Osteoblast (primary cell): ENCODE measurements at regions not wholly inside any gene's neighbourhood (a gene's known extent, or its start where the extent isn't known, plus 50 kb on each side); places are given as distances from the start of the nearest gene placed in this dataset. TPM values are rescaled to one million over a fixed set of nuclear protein-coding genes. Genes with fewer than 3 reads are reported as not detected.

ENCODE experiments used
- DNase-seq: peaks from one replicate; pipeline ENCODE4 v3.0.0; 2011; ENCODE audit warnings: low spot score, mixed read lengths; ENCODE audit not compliant: insufficient read length; ENCODE audit errors: missing footprints
- H2AFZ ChIP-seq: 2 replicates; pipeline ENCODE4 v1.6.0; 2011; ENCODE audit warnings: mild to moderate bottlenecking, low read length
- H3K27ac ChIP-seq: 2 replicates; pipeline ENCODE4 v1.5.1; 2011; ENCODE audit warnings: mild to moderate bottlenecking, low read depth, low read length, moderate library complexity
- H3K27me3 ChIP-seq: 2 replicates; pipeline ENCODE4 v1.6.0; 2012; ENCODE audit warnings: mild to moderate bottlenecking, control low read depth, inconsistent platforms, low read length, moderate library complexity; ENCODE audit not compliant: insufficient read depth
- H3K36me3 ChIP-seq: 2 replicates; pipeline ENCODE4 v1.5.1; 2011; ENCODE audit warnings: mild to moderate bottlenecking, low read length, control low read depth, moderate library complexity; ENCODE audit not compliant: insufficient read depth
- H3K4me1 ChIP-seq: 2 replicates; pipeline ENCODE4 v1.5.1; 2011; ENCODE audit warnings: mild to moderate bottlenecking, low read length, control low read depth, moderate library complexity; ENCODE audit not compliant: insufficient read depth
- H3K4me2 ChIP-seq: 2 replicates; pipeline ENCODE4 v1.6.0; 2011; ENCODE audit warnings: mild to moderate bottlenecking, low read length; ENCODE audit not compliant: insufficient read depth
- H3K4me3 ChIP-seq: fragments of 200-600 bp; sonication (generic); 3 replicates; pipeline ENCODE4 v1.5.1; 2012; ENCODE audit warnings: mild to moderate bottlenecking, low read length, inconsistent platforms; ENCODE audit not compliant: insufficient read depth
- H3K79me2 ChIP-seq: 2 replicates; pipeline ENCODE4 v1.6.0; 2012; ENCODE audit warnings: mild to moderate bottlenecking, low read length, control low read depth, inconsistent platforms; ENCODE audit not compliant: insufficient read depth
- H3K9me3 ChIP-seq: 2 replicates; pipeline ENCODE4 v1.5.1; 2011; ENCODE audit warnings: low read depth, low read length, control low read depth
- H4K20me1 ChIP-seq: 2 replicates; pipeline ENCODE4 v1.6.0; 2012; ENCODE audit warnings: mild to moderate bottlenecking, low read length, control low read depth; ENCODE audit not compliant: insufficient read depth
- small RNA-seq: library from RNA; depleted of rRNA; stranded (forward); fragments of <200 nt; gene quantifications from one replicate; pipeline ENCODE3, GENCODE V24; 2012
- TF ChIP-seq, protein P1 (sequence below): IDR thresholded peaks from 2 replicates; pipeline ENCODE4 v1.5.1; 2011; ENCODE audit warnings: mild to moderate bottlenecking, low read depth, low read length, moderate library complexity; ENCODE audit errors: extremely low read depth

DNA sequence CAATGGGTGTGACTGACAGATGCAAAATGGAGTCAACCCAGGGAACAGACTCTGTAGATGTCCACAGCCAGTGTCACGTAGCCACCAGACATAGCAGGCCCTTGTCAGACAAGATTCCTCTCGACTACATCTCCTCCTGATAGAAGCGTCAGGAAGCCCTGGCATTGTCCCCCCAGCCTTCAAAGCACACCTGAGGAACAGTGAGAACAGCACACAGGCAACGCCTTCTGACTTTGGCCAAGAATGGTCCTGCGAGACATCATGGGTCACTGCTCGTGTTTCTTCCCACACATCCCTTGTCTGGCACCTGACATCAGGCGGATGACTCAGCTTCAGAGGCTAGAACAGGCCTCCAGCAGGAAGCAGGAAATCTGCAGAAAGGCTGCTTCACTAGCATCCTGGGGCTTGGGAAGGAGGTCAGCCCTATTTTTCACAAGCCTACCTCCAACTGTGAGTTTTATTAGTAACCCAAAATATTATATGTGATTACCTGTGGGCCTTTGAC is 52.8 kb upstream of the GPR26 start:
- no peak overlapping the region for H3K4me2 ChIP-seq
- no peaks in the 10 kb centered on the region for H4K20me1 ChIP-seq
- H3K4me3 ChIP-seq = no peak overlapping the region
- H3K4me1 ChIP-seq = no peaks in the 10 kb centered on the region
- TF ChIP-seq, protein P1, sequence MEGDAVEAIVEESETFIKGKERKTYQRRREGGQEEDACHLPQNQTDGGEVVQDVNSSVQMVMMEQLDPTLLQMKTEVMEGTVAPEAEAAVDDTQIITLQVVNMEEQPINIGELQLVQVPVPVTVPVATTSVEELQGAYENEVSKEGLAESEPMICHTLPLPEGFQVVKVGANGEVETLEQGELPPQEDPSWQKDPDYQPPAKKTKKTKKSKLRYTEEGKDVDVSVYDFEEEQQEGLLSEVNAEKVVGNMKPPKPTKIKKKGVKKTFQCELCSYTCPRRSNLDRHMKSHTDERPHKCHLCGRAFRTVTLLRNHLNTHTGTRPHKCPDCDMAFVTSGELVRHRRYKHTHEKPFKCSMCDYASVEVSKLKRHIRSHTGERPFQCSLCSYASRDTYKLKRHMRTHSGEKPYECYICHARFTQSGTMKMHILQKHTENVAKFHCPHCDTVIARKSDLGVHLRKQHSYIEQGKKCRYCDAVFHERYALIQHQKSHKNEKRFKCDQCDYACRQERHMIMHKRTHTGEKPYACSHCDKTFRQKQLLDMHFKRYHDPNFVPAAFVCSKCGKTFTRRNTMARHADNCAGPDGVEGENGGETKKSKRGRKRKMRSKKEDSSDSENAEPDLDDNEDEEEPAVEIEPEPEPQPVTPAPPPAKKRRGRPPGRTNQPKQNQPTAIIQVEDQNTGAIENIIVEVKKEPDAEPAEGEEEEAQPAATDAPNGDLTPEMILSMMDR = no peak
- no peak for DNase-seq
- H3K36me3 ChIP-seq = no peaks in the 10 kb centered on the region
- no peak overlapping the region for H2AFZ ChIP-seq
- no peaks in the 10 kb centered on the region for H3K79me2 ChIP-seq
- no peaks in the 10 kb centered on the region for H3K9me3 ChIP-seq
- no peaks in the 10 kb centered on the region for H3K27me3 ChIP-seq
- H3K27ac ChIP-seq = no peak overlapping the region

DNA sequence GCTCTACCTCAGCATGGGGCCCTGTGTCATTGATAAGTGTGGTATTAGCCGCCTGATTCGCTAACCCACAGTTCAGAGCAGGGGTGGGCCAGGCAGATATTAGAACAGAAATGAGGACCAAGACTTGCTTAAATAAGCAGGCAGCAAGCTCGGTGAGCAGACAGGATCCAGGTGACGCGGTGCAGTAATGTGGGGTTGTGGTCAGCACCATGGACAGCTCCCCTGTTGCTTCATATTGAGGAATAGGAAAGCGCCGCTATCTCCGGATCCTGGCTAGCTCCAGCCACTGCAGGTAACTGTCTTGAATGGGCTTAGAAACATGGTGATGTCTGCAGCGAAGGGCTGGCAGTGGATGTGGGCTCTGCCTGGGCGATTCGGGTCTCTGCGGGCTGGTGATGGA is 51.3 kb upstream of the GPR26 start:
- no peaks in the 10 kb centered on the region for H3K9me3 ChIP-seq
- no peak overlapping the region for H3K4me2 ChIP-seq
- H4K20me1 ChIP-seq = no peaks in the 10 kb centered on the region
- no peak overlapping the region for H3K4me3 ChIP-seq
- TF ChIP-seq, protein P1 = no peak
- H3K79me2 ChIP-seq = no peaks in the 10 kb centered on the region
- H3K27ac ChIP-seq = no peak overlapping the region
- no peaks in the 10 kb centered on the region for H3K27me3 ChIP-seq
- H2AFZ ChIP-seq = no peak overlapping the region
- no peaks in the 10 kb centered on the region for H3K4me1 ChIP-seq
- no peaks in the 10 kb centered on the region for H3K36me3 ChIP-seq
- no peak for DNase-seq

Small RNAs in the stretch of these regions (small RNA-seq; reads per million reads assigned to genes)
- gene AL160290.3 = not detected
